ENCODE measurements at regions not wholly inside any gene's neighbourhood (a gene's known extent, or its start where the extent isn't known, plus 50 kb on each side); places are given as distances from the start of the nearest gene placed in this dataset.

DNA sequence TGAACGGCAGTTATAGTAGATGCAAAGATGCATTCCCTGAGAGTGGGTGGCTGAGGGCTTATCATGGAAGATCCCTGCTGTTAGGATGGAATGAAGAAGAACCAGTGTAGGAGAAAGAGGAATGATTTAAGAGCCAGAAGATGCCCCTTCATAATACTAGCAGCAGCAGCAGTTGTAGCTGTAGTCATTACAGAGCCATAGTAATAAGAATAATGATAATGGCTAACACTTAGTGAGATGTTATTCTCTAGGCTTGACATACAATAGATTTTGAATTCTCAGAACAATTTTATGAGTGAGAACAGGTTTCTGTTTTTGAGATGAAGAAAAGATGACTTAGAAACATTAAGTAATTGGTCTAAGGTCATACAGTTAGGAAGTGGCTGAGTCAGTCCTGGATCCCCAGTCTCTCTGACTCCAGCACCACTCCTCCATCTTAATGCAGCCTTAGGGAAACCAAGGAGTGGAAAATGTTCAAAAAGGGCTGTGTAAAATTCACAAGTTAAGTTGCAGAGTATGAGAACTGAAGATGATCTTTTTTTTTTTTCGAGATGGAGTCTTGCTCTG is 459.4 kb upstream of the SGCD start:
- no TSS peak for BruUV-seq (replicated peaks)
- Histone ChIP-seq H3K4me3 (ENCODE audit: low read depth in 2 of 2, low read length in 2 of 2) (no peak overlapping the region), H3K9me3 (ENCODE audit: control insufficient read depth, insufficient read depth, low read depth, low read length) (no peaks in the 10 kb centered on the region), H3K27ac (ENCODE audit: low read length) (no peak overlapping the region), H3K4me1 (ENCODE audit: control insufficient read depth, insufficient read depth, low read length) (no peaks in the 10 kb centered on the region), H3K36me3 (ENCODE audit: control insufficient read depth, insufficient read depth, low read length) (no peaks in the 10 kb centered on the region), H3K27me3 (ENCODE audit: control insufficient read depth, insufficient read depth, low read length) (no peaks in the 10 kb centered on the region)
- CTCF ChIA-PET: interaction anchor here (0.7 kb wide), 1 partner anchor 124 kb away, joined by 3 read pairs; no protein-coding TSS in a partner anchor
- in situ Hi-C loops (cut with HindIII; ENCODE audit: low pct_unique_long_range_greater_than_20kb, low sequenced_read_pairs): no loop called here
- no peak for ATAC-seq
- TF ChIP-seq, protein P1, sequence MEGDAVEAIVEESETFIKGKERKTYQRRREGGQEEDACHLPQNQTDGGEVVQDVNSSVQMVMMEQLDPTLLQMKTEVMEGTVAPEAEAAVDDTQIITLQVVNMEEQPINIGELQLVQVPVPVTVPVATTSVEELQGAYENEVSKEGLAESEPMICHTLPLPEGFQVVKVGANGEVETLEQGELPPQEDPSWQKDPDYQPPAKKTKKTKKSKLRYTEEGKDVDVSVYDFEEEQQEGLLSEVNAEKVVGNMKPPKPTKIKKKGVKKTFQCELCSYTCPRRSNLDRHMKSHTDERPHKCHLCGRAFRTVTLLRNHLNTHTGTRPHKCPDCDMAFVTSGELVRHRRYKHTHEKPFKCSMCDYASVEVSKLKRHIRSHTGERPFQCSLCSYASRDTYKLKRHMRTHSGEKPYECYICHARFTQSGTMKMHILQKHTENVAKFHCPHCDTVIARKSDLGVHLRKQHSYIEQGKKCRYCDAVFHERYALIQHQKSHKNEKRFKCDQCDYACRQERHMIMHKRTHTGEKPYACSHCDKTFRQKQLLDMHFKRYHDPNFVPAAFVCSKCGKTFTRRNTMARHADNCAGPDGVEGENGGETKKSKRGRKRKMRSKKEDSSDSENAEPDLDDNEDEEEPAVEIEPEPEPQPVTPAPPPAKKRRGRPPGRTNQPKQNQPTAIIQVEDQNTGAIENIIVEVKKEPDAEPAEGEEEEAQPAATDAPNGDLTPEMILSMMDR (IDR thresholded peaks at IDR 0.05): no peak
- TF ChIP-seq, protein P2, sequence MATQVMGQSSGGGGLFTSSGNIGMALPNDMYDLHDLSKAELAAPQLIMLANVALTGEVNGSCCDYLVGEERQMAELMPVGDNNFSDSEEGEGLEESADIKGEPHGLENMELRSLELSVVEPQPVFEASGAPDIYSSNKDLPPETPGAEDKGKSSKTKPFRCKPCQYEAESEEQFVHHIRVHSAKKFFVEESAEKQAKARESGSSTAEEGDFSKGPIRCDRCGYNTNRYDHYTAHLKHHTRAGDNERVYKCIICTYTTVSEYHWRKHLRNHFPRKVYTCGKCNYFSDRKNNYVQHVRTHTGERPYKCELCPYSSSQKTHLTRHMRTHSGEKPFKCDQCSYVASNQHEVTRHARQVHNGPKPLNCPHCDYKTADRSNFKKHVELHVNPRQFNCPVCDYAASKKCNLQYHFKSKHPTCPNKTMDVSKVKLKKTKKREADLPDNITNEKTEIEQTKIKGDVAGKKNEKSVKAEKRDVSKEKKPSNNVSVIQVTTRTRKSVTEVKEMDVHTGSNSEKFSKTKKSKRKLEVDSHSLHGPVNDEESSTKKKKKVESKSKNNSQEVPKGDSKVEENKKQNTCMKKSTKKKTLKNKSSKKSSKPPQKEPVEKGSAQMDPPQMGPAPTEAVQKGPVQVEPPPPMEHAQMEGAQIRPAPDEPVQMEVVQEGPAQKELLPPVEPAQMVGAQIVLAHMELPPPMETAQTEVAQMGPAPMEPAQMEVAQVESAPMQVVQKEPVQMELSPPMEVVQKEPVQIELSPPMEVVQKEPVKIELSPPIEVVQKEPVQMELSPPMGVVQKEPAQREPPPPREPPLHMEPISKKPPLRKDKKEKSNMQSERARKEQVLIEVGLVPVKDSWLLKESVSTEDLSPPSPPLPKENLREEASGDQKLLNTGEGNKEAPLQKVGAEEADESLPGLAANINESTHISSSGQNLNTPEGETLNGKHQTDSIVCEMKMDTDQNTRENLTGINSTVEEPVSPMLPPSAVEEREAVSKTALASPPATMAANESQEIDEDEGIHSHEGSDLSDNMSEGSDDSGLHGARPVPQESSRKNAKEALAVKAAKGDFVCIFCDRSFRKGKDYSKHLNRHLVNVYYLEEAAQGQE (IDR thresholded peaks at IDR 0.05; ENCODE audit: insufficient read depth in 1 of 2, low read depth in 2 of 2, low read length in 1 of 2): no peak
- TF ChIP-seq TCF7L2 (IDR thresholded peaks at IDR 0.05; ENCODE audit: low read depth, low read length) (no peak), POLR2AphosphoS5 (IDR thresholded peaks at IDR 0.05; ENCODE audit: low read depth, low read length) (no peak), SIN3A (IDR thresholded peaks at IDR 0.05; ENCODE audit: borderline replicate concordance, insufficient read depth, low read depth, low read length) (no peak)
- POLR2A ChIA-PET: no interaction called here
- no peak for DNase-seq (ENCODE audit: low read depth, low spot score)
- intact Hi-C loops (cut with micrococcal nuclease; ENCODE audit: unreplicated experiment): no loop called here

DNA sequence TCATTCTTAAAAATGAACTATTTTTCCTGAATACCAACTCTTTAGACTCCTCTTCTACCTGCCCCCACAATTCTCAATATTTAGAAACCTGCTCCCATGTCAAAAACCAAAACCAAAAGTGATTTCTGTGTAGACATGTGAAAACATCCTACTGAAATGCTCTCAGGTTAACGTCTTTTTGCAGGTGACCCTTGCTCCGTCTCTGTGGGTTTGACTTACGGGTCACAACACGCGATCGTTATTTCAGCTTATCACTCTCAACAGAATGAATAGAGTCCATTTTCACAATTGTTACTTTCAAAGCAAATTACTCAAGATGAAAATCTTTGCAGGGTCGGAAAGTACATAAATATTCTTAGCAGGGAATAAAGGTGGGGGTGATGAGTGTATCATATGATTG is 456.3 kb upstream of the SGCD start:
- Histone ChIP-seq H3K36me3 (ENCODE audit: control insufficient read depth, insufficient read depth, low read length) (no peaks in the 10 kb centered on the region), H3K9me3 (ENCODE audit: control insufficient read depth, insufficient read depth, low read depth, low read length) (no peaks in the 10 kb centered on the region), H3K27ac (ENCODE audit: low read length) (no peak overlapping the region), H3K27me3 (ENCODE audit: control insufficient read depth, insufficient read depth, low read length) (no peaks in the 10 kb centered on the region), H3K4me3 (ENCODE audit: low read depth in 2 of 2, low read length in 2 of 2) (no peak overlapping the region), H3K4me1 (ENCODE audit: control insufficient read depth, insufficient read depth, low read length) (no peaks in the 10 kb centered on the region)
- ChIA-PET CTCF (no interaction called here), POLR2A (no interaction called here)
- BruUV-seq (replicated peaks): no TSS peak
- in situ Hi-C loops (cut with HindIII; ENCODE audit: low pct_unique_long_range_greater_than_20kb, low sequenced_read_pairs): no loop called here
- intact Hi-C loops (cut with micrococcal nuclease; ENCODE audit: unreplicated experiment): no loop called here
- TF ChIP-seq TCF7L2 (IDR thresholded peaks at IDR 0.05; ENCODE audit: low read depth, low read length) (no peak), SIN3A (IDR thresholded peaks at IDR 0.05; ENCODE audit: borderline replicate concordance, insufficient read depth, low read depth, low read length) (no peak), POLR2AphosphoS5 (IDR thresholded peaks at IDR 0.05; ENCODE audit: low read depth, low read length) (no peak)
- TF ChIP-seq, protein P1 (IDR thresholded peaks at IDR 0.05): no peak
- TF ChIP-seq, protein P2 (IDR thresholded peaks at IDR 0.05; ENCODE audit: insufficient read depth in 1 of 2, low read depth in 2 of 2, low read length in 1 of 2): no peak
- DNase-seq (ENCODE audit: low read depth, low spot score) (no peak), ATAC-seq (no peak)
